Loucy (cell line): ENCODE measurements at regions not wholly inside any gene's neighbourhood (a gene's known extent, or its start where the extent isn't known, plus 50 kb on each side); places are given as distances from the start of the nearest gene placed in this dataset.

Experiments
- H2AFZ ChIP-seq: fragments of 200-600 bp; sonication (generic); 2 replicates; pipeline ENCODE4 v1.6.0; 2016; ENCODE audit warnings: antibody characterized with exemption, mild to moderate bottlenecking, low read length, moderate library complexity
- H3F3A ChIP-seq: fragments of 200-600 bp; 2 replicates; pipeline ENCODE4 v1.6.0; 2016; ENCODE audit warnings: antibody characterized with exemption, low read depth, mild to moderate bottlenecking
- H3K27me3 ChIP-seq: fragments of 200-600 bp; sonication (generic); 2 replicates; pipeline ENCODE4 v1.6.1; 2014; ENCODE audit warnings: low read length, mild to moderate bottlenecking; ENCODE audit not compliant: insufficient read depth, poor library complexity, severe bottlenecking
- H3K36me3 ChIP-seq: fragments of 200-600 bp; sonication (generic); 2 replicates; pipeline ENCODE4 v1.6.1; 2016; ENCODE audit warnings: low read length; ENCODE audit not compliant: insufficient read depth
- H3K4me1 ChIP-seq: fragments of 200-600 bp; sonication (generic); 2 replicates; pipeline ENCODE4 v1.5.1; 2014; ENCODE audit warnings: low read length, mild to moderate bottlenecking; ENCODE audit not compliant: insufficient read depth, poor library complexity, severe bottlenecking
- H3K4me2 ChIP-seq: fragments of 200-600 bp; sonication (generic); 2 replicates; pipeline ENCODE4 v1.6.0; 2014; ENCODE audit warnings: antibody characterized with exemption, low read length, low read depth, mild to moderate bottlenecking; ENCODE audit not compliant: poor library complexity, severe bottlenecking
- H3K4me3 ChIP-seq: fragments of 200-600 bp; sonication (generic); 2 replicates; pipeline ENCODE4 v1.5.1; 2014; ENCODE audit warnings: low read length, mild to moderate bottlenecking, mixed read lengths; ENCODE audit not compliant: poor library complexity, severe bottlenecking
- H3K79me2 ChIP-seq: fragments of 200-600 bp; sonication (generic); 2 replicates; pipeline ENCODE4 v1.6.1; 2014; ENCODE audit warnings: low read length; ENCODE audit not compliant: insufficient read depth
- H3K9ac ChIP-seq: fragments of 200-600 bp; sonication (generic); 2 replicates; pipeline ENCODE4 v1.6.0; 2014; ENCODE audit warnings: mild to moderate bottlenecking, low read depth, low read length, moderate library complexity; ENCODE audit not compliant: poor library complexity, severe bottlenecking
- H3K9me2 ChIP-seq: fragments of 200-600 bp; sonication (generic); replicated peaks from 2 replicates; pipeline ENCODE4 v1.6.1; 2016; ENCODE audit warnings: low read depth, low read length, mixed read lengths
- H3K9me3 ChIP-seq: fragments of 200-600 bp; sonication (generic); 2 replicates; pipeline ENCODE4 v1.6.1; 2014; ENCODE audit warnings: mild to moderate bottlenecking, antibody characterized with exemption, low read length, low read depth; ENCODE audit not compliant: insufficient read depth
- H4K20me1 ChIP-seq: fragments of 200-600 bp; sonication (generic); 2 replicates; pipeline ENCODE4 v1.6.0; 2014; ENCODE audit warnings: antibody characterized with exemption, low read length, mild to moderate bottlenecking; ENCODE audit not compliant: insufficient read depth, poor library complexity, severe bottlenecking
- CTCF ChIP-seq: fragments of 200-600 bp; sonication (generic); conservative IDR thresholded peaks from 2 replicates; pipeline ENCODE4 v1.5.1; 2014; ENCODE audit warnings: mild to moderate bottlenecking, antibody characterized with exemption, low read length
- EZH2phosphoT487 ChIP-seq: fragments of 200-600 bp; IDR thresholded peaks from 2 replicates; pipeline ENCODE4 v1.6.1; 2018; ENCODE audit warnings: antibody characterized with exemption, mild to moderate bottlenecking, moderate library complexity, borderline replicate concordance

GRCh38 chr2:45125232-45125631 lies 116.0 kb upstream of the SIX2 start:
- Histone ChIP-seq H3K36me3 (no peaks in the 10 kb centered on the region), H3K79me2 (no peaks in the 10 kb centered on the region), H3K27me3 (no peaks in the 10 kb centered on the region), H3K4me3 (no peak overlapping the region), H2AFZ (no peak overlapping the region), H3K4me2 (no peak overlapping the region), H3K9me3 (no peaks in the 10 kb centered on the region), H3K4me1 (no peaks in the 10 kb centered on the region), H3F3A (no peaks in the 10 kb centered on the region), H4K20me1 (no peaks in the 10 kb centered on the region), H3K9me2 (no peaks in the 10 kb centered on the region), H3K9ac (no peak overlapping the region)
- no peak for TF ChIP-seq CTCF
- TF ChIP-seq EZH2phosphoT487, result no peak

- H3K9me2 ChIP-seq, result no peaks in the 10 kb centered on the region
- H4K20me1 ChIP-seq, result no peaks in the 10 kb centered on the region
- H3K9ac ChIP-seq, result no peak overlapping the region
- no peaks in the 10 kb centered on the region for H3K36me3 ChIP-seq
- H3F3A ChIP-seq, result no peaks in the 10 kb centered on the region
- no peaks in the 10 kb centered on the region for H3K4me1 ChIP-seq
- no peak overlapping the region for H3K4me2 ChIP-seq
- no peaks in the 10 kb centered on the region for H3K9me3 ChIP-seq
- TF ChIP-seq EZH2phosphoT487, result no peak
- TF ChIP-seq CTCF, result no peak
- no peak overlapping the region for H3K4me3 ChIP-seq
- H2AFZ ChIP-seq, result no peak overlapping the region
- no peaks in the 10 kb centered on the region for H3K79me2 ChIP-seq
- no peaks in the 10 kb centered on the region for H3K27me3 ChIP-seq
Measured at GRCh38 chr2:45124456-45124855, 115.2 kb upstream of the SIX2 start.

- no peaks in the 10 kb centered on the region for H3K27me3 ChIP-seq
- no peak overlapping the region for H3K9ac ChIP-seq
- H3K36me3 ChIP-seq, result no peaks in the 10 kb centered on the region
- no peaks in the 10 kb centered on the region for H3F3A ChIP-seq
- no peaks in the 10 kb centered on the region for H3K79me2 ChIP-seq
- no peaks in the 10 kb centered on the region for H3K4me1 ChIP-seq
- TF ChIP-seq EZH2phosphoT487 (no peak), CTCF (no peak)
- H4K20me1 ChIP-seq, result no peaks in the 10 kb centered on the region
- no peak overlapping the region for H2AFZ ChIP-seq
- no peaks in the 10 kb centered on the region for H3K9me3 ChIP-seq
- H3K9me2 ChIP-seq, result no peaks in the 10 kb centered on the region
- H3K4me3 ChIP-seq, result no peak overlapping the region
- no peak overlapping the region for H3K4me2 ChIP-seq
Measured at GRCh38 chr2:45123521-45124191, 114.4 kb upstream of the SIX2 start.
